KMS-11 (cell line): ENCODE measurements at regions not wholly inside any gene's neighbourhood (a gene's known extent, or its start where the extent isn't known, plus 50 kb on each side); places are given as distances from the start of the nearest gene placed in this dataset.

Experiments
- H2AFZ ChIP-seq: fragments of 200-600 bp; sonication (generic); 2 replicates; pipeline ENCODE4 v1.6.1; 2016; ENCODE audit warnings: antibody characterized with exemption, mixed run types, low read depth
- H3K27ac ChIP-seq: fragments of 200-600 bp; sonication (generic); 2 replicates; pipeline ENCODE4 v1.6.1; 2016; ENCODE audit warnings: mild to moderate bottlenecking, mixed run types
- H3K27me3 ChIP-seq: fragments of 200-600 bp; sonication (generic); 2 replicates; pipeline ENCODE4 v1.6.1; 2017; ENCODE audit warnings: mild to moderate bottlenecking, low read depth, mixed run types, moderate library complexity; ENCODE audit not compliant: insufficient read depth
- H3K36me3 ChIP-seq: fragments of 200-600 bp; sonication (generic); 2 replicates; pipeline ENCODE4 v1.6.1; 2017; ENCODE audit warnings: mild to moderate bottlenecking, mixed run types; ENCODE audit not compliant: insufficient read depth
- H3K4me1 ChIP-seq: fragments of 200-600 bp; sonication (generic); 2 replicates; pipeline ENCODE4 v1.6.1; 2016; ENCODE audit warnings: mild to moderate bottlenecking, low read depth, mixed run types; ENCODE audit not compliant: poor library complexity, severe bottlenecking
- H3K4me2 ChIP-seq: fragments of 200-600 bp; sonication (generic); 2 replicates; pipeline ENCODE4 v1.7.0; 2016; ENCODE audit warnings: mild to moderate bottlenecking, mixed run types
- H3K4me3 ChIP-seq: fragments of 200-600 bp; sonication (generic); IDR thresholded peaks from 2 replicates; pipeline ENCODE4 v1.6.1; 2017; ENCODE audit warnings: low read depth, low read length, mixed read lengths; ENCODE audit not compliant: insufficient read depth
- H3K79me2 ChIP-seq: fragments of 200-600 bp; sonication (generic); 2 replicates; pipeline ENCODE4 v1.6.1; 2016; ENCODE audit warnings: low read depth, mixed run types; ENCODE audit not compliant: insufficient read depth
- H3K9ac ChIP-seq: fragments of 200-600 bp; sonication (generic); 2 replicates; pipeline ENCODE4 v1.6.1; 2016; ENCODE audit warnings: mild to moderate bottlenecking, mixed run types
- H4K20me1 ChIP-seq: fragments of 200-600 bp; sonication (generic); 2 replicates; pipeline ENCODE4 v1.6.1; 2016; ENCODE audit warnings: mild to moderate bottlenecking, mixed run types; ENCODE audit not compliant: insufficient read depth
- CTCF ChIP-seq: fragments of 200-600 bp; sonication (generic); conservative IDR thresholded peaks from 2 replicates; pipeline ENCODE4 v1.6.1; 2017; ENCODE audit warnings: low read depth, mild to moderate bottlenecking, antibody characterized with exemption, low read length, moderate library complexity, mixed read lengths

DNA sequence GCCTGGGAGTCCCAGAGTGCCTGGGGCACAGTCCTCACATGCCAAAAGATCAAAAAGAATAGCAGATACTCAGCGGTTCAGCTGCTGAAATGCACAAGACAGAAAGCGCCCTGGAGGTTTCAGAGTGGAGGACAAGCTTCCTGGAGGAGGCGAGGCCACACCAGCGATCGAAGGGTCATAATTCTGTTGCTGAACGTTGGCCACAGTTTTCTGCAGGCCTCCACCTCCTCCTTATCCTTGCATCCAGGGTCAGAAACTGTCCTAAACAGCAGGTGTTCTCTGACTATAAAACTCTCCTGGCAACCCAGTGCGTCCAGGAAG is 220.3 kb upstream of the LINGO1 start:
- H3K27me3 ChIP-seq: peaks cover 36% of the 10 kb centered on the region
- H3K36me3 ChIP-seq: no peaks in the 10 kb centered on the region
- H2AFZ ChIP-seq: no peak overlapping the region
- no peak overlapping the region for H3K4me2 ChIP-seq
- H3K27ac ChIP-seq: no peak overlapping the region
- H3K4me3 ChIP-seq: no peak overlapping the region
- no peaks in the 10 kb centered on the region for H4K20me1 ChIP-seq
- no peak overlapping the region for H3K9ac ChIP-seq
- no peaks in the 10 kb centered on the region for H3K4me1 ChIP-seq
- no peak for TF ChIP-seq CTCF
- no peaks in the 10 kb centered on the region for H3K79me2 ChIP-seq

DNA sequence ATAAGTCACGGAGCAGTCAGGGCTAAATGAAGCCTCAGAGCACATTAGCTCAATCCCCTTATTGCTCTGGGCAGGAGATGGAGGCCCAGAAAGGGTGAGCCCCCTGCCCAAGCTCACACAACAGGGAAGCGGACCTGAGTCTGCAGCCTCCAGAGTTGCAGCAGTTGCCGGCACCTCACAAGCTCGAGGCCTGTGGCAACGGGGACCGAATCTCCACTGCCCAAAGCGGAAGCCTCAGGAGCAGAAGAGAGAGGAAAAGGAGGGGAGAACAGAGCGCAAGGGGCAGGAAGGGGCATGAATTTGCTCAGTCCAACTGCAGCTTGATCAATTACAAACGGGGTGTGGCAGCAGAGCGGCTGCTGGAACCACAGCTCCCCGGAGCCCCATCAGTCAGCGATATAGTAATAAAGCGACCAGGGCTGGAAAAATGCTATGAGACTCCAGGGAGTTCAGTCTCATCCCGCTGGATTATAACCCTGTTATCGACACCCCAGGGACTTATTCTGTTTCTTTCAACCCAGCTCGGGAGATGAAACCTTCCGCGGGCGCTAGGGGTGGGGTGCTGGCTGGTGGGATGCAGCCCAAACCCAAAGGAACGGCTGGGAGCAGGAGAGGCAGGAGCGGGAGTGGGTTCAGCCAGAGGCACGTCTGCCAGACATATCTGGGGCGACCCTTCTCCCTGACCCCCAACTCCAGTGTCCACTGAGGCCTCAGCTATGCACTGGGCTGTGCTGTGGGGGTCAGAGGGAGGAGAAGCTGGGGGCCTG is 219.7 kb upstream of the LINGO1 start:
- no peaks in the 10 kb centered on the region for H3K4me1 ChIP-seq
- no peak overlapping the region for H3K27ac ChIP-seq
- H3K4me2 ChIP-seq: no peak overlapping the region
- H2AFZ ChIP-seq: no peak overlapping the region
- no peak overlapping the region for H3K9ac ChIP-seq
- H3K4me3 ChIP-seq: no peak overlapping the region
- H4K20me1 ChIP-seq: no peaks in the 10 kb centered on the region
- no peaks in the 10 kb centered on the region for H3K79me2 ChIP-seq
- H3K36me3 ChIP-seq: no peaks in the 10 kb centered on the region
- no peak for TF ChIP-seq CTCF
- peaks cover 40% of the 10 kb centered on the region for H3K27me3 ChIP-seq

GRCh38 chr15:77851691-77852090 is 219.0 kb upstream of the LINGO1 start:
- no peak overlapping the region for H2AFZ ChIP-seq
- H3K4me3 ChIP-seq: no peak overlapping the region
- H4K20me1 ChIP-seq: no peaks in the 10 kb centered on the region
- TF ChIP-seq CTCF: no peak
- no peak overlapping the region for H3K9ac ChIP-seq
- no peaks in the 10 kb centered on the region for H3K36me3 ChIP-seq
- H3K27me3 ChIP-seq: peaks cover 46% of the 10 kb centered on the region
- no peaks in the 10 kb centered on the region for H3K79me2 ChIP-seq
- no peak overlapping the region for H3K4me2 ChIP-seq
- no peak overlapping the region for H3K27ac ChIP-seq
- no peaks in the 10 kb centered on the region for H3K4me1 ChIP-seq

DNA sequence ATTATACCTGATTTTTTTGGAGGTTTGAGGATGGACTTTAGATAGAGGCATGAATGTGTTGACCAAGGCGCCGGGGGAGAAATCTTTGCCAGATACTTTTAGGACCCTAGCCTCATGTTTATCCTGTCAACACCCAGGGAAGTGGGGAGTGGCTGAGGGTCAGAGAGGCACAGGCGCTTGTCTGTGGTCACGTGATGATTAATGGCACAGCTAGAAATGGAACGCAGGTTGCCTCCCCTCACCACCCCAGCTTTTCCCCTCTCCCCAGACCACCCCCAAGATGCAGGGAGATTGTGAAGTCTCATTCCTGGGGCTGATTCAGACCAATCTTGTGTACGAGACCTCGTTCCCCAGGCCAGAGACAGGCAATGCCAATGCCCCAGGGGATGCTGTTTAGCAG is 218.4 kb upstream of the LINGO1 start:
- no peak overlapping the region for H3K4me2 ChIP-seq
- H4K20me1 ChIP-seq: no peaks in the 10 kb centered on the region
- no peak overlapping the region for H3K27ac ChIP-seq
- H2AFZ ChIP-seq: no peak overlapping the region
- H3K36me3 ChIP-seq: no peaks in the 10 kb centered on the region
- no peak for TF ChIP-seq CTCF
- peaks cover 52% of the 10 kb centered on the region for H3K27me3 ChIP-seq
- H3K9ac ChIP-seq: no peak overlapping the region
- no peaks in the 10 kb centered on the region for H3K79me2 ChIP-seq
- H3K4me3 ChIP-seq: no peak overlapping the region
- no peaks in the 10 kb centered on the region for H3K4me1 ChIP-seq
